Uterus (tissue), 2 donors: ENCODE measurements at regions not wholly inside any gene's neighbourhood (a gene's known extent, or its start where the extent isn't known, plus 50 kb on each side); places are given as distances from the start of the nearest gene placed in this dataset.

Source experiments
- POLR2A ChIP-seq, 2 donors: fragments of 450-650 bp; IDR thresholded peaks; one replicate each; pipeline ENCODE4 v1.6.1; 2016; ENCODE audit warnings: antibody characterized with exemption in 2 of 2, mild to moderate bottlenecking in 1 of 2, moderate library complexity in 1 of 2
- TF ChIP-seq, protein P1 (sequence below), 4 experiments: fragments of 200-600 bp in 2 of 4; fragments of 450-650 bp in 2 of 4; sonication (generic) in 2 of 4; IDR thresholded peaks; one replicate each; pipeline ENCODE4 v1.5.1; 2016 to 2019; ENCODE audit warnings: antibody characterized with exemption in 4 of 4, mild to moderate bottlenecking in 2 of 4, moderate library complexity in 1 of 4

DNA sequence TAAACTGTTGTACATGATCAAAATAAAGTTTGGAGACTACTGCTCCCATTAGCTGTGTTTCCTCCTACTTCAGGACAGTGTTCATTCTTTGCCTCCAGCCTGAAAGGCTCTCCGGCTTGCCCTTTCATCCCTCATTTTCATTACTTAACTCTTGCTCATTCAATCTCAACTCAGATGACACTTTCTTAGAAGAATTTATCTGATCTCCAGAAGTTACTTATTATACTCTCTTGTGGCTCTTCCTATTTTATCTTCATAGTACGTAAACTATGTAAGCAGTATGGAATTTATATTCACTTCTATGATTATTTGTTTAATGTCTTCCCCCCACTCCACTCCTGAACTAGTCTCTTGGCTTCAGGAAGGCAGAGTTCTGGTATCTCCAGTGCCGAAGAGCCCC lies 1737.9 kb upstream of the C9orf72 start:
- TF ChIP-seq, protein P1, sequence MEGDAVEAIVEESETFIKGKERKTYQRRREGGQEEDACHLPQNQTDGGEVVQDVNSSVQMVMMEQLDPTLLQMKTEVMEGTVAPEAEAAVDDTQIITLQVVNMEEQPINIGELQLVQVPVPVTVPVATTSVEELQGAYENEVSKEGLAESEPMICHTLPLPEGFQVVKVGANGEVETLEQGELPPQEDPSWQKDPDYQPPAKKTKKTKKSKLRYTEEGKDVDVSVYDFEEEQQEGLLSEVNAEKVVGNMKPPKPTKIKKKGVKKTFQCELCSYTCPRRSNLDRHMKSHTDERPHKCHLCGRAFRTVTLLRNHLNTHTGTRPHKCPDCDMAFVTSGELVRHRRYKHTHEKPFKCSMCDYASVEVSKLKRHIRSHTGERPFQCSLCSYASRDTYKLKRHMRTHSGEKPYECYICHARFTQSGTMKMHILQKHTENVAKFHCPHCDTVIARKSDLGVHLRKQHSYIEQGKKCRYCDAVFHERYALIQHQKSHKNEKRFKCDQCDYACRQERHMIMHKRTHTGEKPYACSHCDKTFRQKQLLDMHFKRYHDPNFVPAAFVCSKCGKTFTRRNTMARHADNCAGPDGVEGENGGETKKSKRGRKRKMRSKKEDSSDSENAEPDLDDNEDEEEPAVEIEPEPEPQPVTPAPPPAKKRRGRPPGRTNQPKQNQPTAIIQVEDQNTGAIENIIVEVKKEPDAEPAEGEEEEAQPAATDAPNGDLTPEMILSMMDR (IDR thresholded peaks at IDR 0.05) = no peak
- no peak for TF ChIP-seq POLR2A (IDR thresholded peaks at IDR 0.05)
